HEK293T (cell line): ENCODE measurements at regions not wholly inside any gene's neighbourhood (a gene's known extent, or its start where the extent isn't known, plus 50 kb on each side); places are given as distances from the start of the nearest gene placed in this dataset.

Experiments
- CTCF ChIA-PET: fragments of 350-600 bp; formaldehyde crosslinking; extraction: SDS; loops from one replicate; lab custom pipeline; 2021; ENCODE audit warnings: antibody characterized with exemption, inconsistent platforms; lab: Yijun Ruan, JAX
- POLR2A ChIA-PET: fragments of 350-600 bp; formaldehyde crosslinking; extraction: SDS; loops from one replicate; lab custom pipeline; 2020; ENCODE audit warnings: antibody characterized with exemption, inconsistent platforms; lab: Yijun Ruan, JAX
- DNase-seq: peaks from one replicate; pipeline ENCODE4 v3.0.0; 2012; ENCODE audit warnings: mixed read lengths; ENCODE audit errors: extremely low spot score
- ARNT ChIP-seq: fragments of 450-650 bp; IDR thresholded peaks from 2 replicates; pipeline ENCODE4 v1.6.1; 2017; ENCODE audit warnings: mild to moderate bottlenecking
- BHLHE40 ChIP-seq: fragments of 450-650 bp; IDR thresholded peaks from 2 replicates; pipeline ENCODE4 v1.6.1; 2016; ENCODE audit warnings: mild to moderate bottlenecking, moderate library complexity, borderline replicate concordance
- CTBP1 ChIP-seq: fragments of 450-650 bp; IDR thresholded peaks from 2 replicates; pipeline ENCODE4 v1.6.1; 2016; ENCODE audit warnings: borderline replicate concordance
- ELF4 ChIP-seq: fragments of 450-650 bp; IDR thresholded peaks from 2 replicates; pipeline ENCODE4 v1.6.1; 2017; ENCODE audit warnings: antibody characterized with exemption
- FOXA1 ChIP-seq: fragments of 450-650 bp; IDR thresholded peaks from 2 replicates; pipeline ENCODE4 v1.6.1; 2016; ENCODE audit warnings: mild to moderate bottlenecking
- FOXK2 ChIP-seq: fragments of 450-650 bp; IDR thresholded peaks from 2 replicates; pipeline ENCODE4 v1.6.1; 2016; ENCODE audit warnings: mild to moderate bottlenecking
- FOXM1 ChIP-seq: fragments of 450-650 bp; IDR thresholded peaks from 2 replicates; pipeline ENCODE4 v1.6.1; 2017; ENCODE audit warnings: mild to moderate bottlenecking, borderline replicate concordance
- HDGF ChIP-seq: fragments of 450-650 bp; IDR thresholded peaks from 2 replicates; pipeline ENCODE4 v1.6.1; 2017; ENCODE audit warnings: antibody characterized with exemption, borderline replicate concordance
- L3MBTL2 ChIP-seq: fragments of 450-650 bp; conservative IDR thresholded peaks from 2 replicates; pipeline ENCODE4 v1.6.1; 2016; ENCODE audit warnings: mild to moderate bottlenecking
- LEF1 ChIP-seq: fragments of 450-650 bp; IDR thresholded peaks from 2 replicates; pipeline ENCODE4 v1.6.1; 2017; ENCODE audit warnings: mild to moderate bottlenecking, borderline replicate concordance
- NFRKB ChIP-seq: fragments of 450-650 bp; IDR thresholded peaks from 2 replicates; pipeline ENCODE4 v1.6.1; 2016; ENCODE audit warnings: mild to moderate bottlenecking, moderate library complexity
- SP1 ChIP-seq: fragments of 450-650 bp; IDR thresholded peaks from 2 replicates; pipeline ENCODE4 v1.6.1; 2017
- SUZ12 ChIP-seq: fragments of 450-650 bp; IDR thresholded peaks from 2 replicates; pipeline ENCODE4 v1.6.1; 2016; ENCODE audit warnings: mild to moderate bottlenecking
- TARDBP ChIP-seq: fragments of 450-650 bp; IDR thresholded peaks from 2 replicates; pipeline ENCODE4 v1.6.1; 2016
- ZNF384 ChIP-seq: fragments of 450-650 bp; IDR thresholded peaks from 2 replicates; pipeline ENCODE4 v1.6.1; 2016
- TF ChIP-seq, protein P1 (sequence below): fragments of 450-650 bp; IDR thresholded peaks from 2 replicates; pipeline ENCODE4 v1.6.1; 2016

DNA sequence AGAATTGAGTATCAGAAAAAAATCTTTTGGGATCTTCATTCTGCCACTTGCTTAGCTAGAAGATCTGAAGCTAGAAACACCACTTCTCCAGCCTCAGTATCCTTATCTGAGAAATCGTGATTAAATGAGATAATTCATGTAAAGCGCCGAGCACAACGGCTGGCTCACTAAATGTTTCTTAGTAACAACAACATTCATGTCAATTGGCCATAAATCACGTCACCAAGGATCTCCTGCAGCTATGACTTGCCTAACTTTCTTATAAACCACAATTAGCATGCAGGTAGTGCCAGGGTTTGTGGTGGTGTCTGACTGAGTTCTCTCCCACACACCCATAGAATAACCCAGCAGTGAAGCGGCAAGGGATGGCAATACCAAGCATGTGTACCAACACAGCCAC is 501.3 kb downstream of the EFNB2 start:
- no peak for DNase-seq
- TF ChIP-seq ELF4 (no peak), ZNF384 (no peak), LEF1 (no peak), CTBP1 (no peak), NFRKB (no peak), BHLHE40 (no peak)
- TF ChIP-seq, protein P1, sequence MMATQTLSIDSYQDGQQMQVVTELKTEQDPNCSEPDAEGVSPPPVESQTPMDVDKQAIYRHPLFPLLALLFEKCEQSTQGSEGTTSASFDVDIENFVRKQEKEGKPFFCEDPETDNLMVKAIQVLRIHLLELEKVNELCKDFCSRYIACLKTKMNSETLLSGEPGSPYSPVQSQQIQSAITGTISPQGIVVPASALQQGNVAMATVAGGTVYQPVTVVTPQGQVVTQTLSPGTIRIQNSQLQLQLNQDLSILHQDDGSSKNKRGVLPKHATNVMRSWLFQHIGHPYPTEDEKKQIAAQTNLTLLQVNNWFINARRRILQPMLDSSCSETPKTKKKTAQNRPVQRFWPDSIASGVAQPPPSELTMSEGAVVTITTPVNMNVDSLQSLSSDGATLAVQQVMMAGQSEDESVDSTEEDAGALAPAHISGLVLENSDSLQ: peak; percentile 74
- ChIA-PET POLR2A (no interaction called here), CTCF (interaction anchor here (0.6 kb wide), 1 partner anchor 1611 kb away, joined by 3 read pairs; no protein-coding TSS in a partner anchor)

DNA sequence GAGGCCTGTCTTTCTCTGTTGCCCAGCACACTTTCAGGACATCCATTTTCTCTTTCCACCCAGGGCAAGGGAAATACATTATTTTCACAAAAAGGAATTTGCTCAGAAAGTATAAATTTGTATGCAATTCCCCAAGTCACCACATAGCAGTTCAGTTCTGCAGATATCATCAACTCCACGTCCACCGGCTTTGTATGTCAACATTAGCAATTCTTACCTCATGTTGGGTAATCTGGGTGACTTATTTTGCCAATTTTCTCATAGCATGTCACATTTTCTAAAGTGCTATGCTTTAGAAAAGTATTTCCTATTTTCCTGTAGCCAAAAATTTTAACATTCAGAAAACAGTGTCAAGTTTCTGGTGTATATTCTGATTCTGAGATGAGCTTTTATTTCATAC is 501.8 kb downstream of the EFNB2 start:
- DNase-seq: peak; percentile 13
- TF ChIP-seq ZNF384 (no peak), TARDBP (no peak), CTBP1 (no peak), SP1 (no peak), SUZ12 (no peak), ELF4 (no peak), ARNT (no peak), FOXA1 (no peak), FOXK2 (no peak), BHLHE40 (no peak), L3MBTL2 (no peak), NFRKB (no peak), LEF1 (no peak), HDGF (no peak), FOXM1 (no peak)
- TF ChIP-seq, protein P1: no peak
- POLR2A ChIA-PET: no interaction called here
- CTCF ChIA-PET: interaction anchor here (0.6 kb wide), 1 partner anchor 1612 kb away, joined by 3 read pairs; no protein-coding TSS in a partner anchor

DNA sequence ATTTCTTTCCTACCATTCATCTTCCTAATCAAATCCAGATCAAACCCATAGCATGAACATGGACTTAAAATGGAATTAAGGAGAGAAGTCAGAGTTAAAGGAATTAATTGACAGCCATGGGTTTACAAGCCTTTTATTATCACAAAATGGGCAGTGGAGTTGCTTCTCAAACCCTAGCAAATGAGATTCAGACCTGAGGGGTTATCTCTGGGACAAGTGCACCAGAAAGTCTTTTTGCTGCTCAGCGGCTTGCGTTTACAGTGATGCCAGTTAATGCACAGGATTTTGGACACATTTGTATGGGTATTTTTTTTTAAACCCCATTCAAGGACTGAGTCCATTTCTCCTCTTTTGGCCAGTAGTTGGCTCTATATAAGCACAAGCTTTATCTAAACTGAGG is 503.0 kb downstream of the EFNB2 start:
- TF ChIP-seq ELF4 (no peak), TARDBP (no peak), L3MBTL2 (no peak), FOXM1 (no peak), SP1 (no peak), FOXK2 (no peak), BHLHE40 (no peak), NFRKB (no peak), HDGF (no peak), ZNF384 (no peak), ARNT (no peak), FOXA1 (no peak), CTBP1 (no peak), SUZ12 (no peak), LEF1 (no peak)
- TF ChIP-seq, protein P1: no peak
- no peak for DNase-seq
- CTCF ChIA-PET: interaction anchor here (0.6 kb wide), 1 partner anchor 204 kb away, joined by 3 read pairs; no protein-coding TSS in a partner anchor
- POLR2A ChIA-PET: no interaction called here

DNA sequence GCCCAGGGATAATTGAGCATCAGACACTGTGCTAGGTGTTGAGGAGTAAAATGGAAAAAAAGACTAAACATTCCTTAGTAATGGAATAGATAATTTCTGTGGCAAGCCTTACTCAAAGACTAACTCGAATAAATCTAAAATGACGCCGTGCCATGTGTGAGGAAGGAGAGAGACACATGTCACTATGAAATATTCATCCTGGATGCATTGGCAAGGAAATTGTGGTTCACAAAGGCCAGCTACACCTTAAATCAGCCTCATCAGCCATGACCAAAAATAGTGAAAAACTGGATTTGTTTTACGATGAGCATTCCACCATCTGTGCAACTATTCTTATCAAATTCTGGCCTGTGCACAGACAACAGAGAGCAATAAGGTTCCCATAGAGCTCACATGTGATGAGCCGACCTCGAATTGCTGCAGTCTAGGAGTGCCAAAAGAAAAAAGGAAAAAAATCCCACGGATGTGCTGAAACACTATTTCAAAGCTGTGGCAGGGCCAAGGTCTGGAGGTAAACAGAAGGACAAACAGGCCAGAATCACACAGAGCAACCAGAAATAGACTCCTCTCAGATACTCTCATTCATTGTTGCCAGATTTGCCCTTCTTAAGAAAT is 505.7 kb downstream of the EFNB2 start:
- CTCF ChIA-PET: no interaction called here

DNA sequence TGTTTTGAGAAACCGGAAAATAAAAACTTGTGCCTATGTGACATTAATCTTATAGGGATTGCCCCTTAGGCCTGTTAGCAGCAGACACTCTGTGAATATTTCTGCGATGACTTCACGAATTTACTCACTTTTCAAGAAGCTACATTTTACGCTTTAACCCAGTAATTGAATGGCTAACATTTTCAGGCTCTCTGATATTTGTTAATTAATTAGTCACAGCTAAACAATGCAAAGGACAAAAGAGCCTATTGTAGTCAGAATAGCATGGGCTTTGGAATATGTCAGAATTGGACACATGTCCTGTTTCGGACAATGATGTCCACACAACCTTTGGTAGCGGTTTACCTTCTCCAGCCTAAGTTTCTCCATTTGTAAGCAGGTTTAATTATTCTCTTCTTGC is 506.6 kb downstream of the EFNB2 start:
- CTCF ChIA-PET: no interaction called here
- no peak for DNase-seq
- POLR2A ChIA-PET: no interaction called here
- no peak for TF ChIP-seq ARNT

More for the DNA sequence above, 505.7 kb downstream of the EFNB2 start:
- TF ChIP-seq FOXM1 (no peak), BHLHE40 (no peak), LEF1 (no peak), ELF4 (no peak), TARDBP (no peak), ZNF384 (no peak)
- POLR2A ChIA-PET: no interaction called here
- no peak for DNase-seq

DNA sequence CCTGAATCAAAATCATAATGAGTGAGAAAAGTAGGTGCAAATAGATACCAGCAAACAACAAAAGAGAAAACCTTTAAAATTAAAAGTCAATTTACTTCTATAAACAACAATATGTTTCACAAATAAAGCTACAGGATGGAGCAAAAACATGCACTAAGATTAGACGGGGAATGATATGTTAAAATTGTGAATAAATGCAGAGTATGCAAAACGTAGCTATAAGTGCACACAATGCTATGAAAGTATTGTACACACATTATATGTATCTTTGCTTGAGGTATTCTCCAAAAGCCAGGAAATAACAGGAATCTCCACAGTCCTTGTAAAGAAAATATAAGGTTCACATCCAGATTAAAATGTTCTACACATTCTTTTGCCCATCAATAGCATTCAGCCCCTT is 523.9 kb downstream of the EFNB2 start:
- POLR2A ChIA-PET: no interaction called here
- no peak for DNase-seq
- CTCF ChIA-PET: no interaction called here
- TF ChIP-seq L3MBTL2: no peak
- TF ChIP-seq, protein P1: no peak
- no peak for TF ChIP-seq BHLHE40
- TF ChIP-seq FOXK2: no peak
- TF ChIP-seq FOXA1: no peak
- no peak for TF ChIP-seq ARNT
- no peak for TF ChIP-seq NFRKB
- no peak for TF ChIP-seq SP1
- TF ChIP-seq SUZ12: no peak
- no peak for TF ChIP-seq ZNF384
- no peak for TF ChIP-seq LEF1
- TF ChIP-seq CTBP1: no peak
- no peak for TF ChIP-seq HDGF
- TF ChIP-seq TARDBP: no peak
